ENCODE measurements at regions not wholly inside any gene's neighbourhood (a gene's known extent, or its start where the extent isn't known, plus 50 kb on each side); places are given as distances from the start of the nearest gene placed in this dataset.

DNA sequence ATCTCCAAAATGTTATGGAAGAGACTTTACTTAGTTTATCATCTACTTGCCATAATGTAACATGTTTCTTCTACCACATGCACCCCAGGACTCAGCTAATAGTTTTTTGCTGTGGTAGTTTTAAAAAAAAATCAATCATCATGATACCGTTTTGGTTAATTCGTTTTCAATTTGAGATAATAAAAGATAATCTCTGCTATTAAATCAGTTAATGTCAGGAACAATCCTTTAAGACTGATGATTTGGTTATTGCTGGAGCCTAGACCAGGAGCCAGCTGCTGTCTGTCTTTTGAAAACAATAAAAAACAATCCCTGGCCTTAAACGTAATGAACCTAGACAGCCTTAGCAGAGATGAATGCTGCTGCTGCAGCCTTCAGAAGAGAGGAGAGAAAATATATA, 403.7 kb downstream of the OXSM start:
- TF ChIP-seq, protein P1, sequence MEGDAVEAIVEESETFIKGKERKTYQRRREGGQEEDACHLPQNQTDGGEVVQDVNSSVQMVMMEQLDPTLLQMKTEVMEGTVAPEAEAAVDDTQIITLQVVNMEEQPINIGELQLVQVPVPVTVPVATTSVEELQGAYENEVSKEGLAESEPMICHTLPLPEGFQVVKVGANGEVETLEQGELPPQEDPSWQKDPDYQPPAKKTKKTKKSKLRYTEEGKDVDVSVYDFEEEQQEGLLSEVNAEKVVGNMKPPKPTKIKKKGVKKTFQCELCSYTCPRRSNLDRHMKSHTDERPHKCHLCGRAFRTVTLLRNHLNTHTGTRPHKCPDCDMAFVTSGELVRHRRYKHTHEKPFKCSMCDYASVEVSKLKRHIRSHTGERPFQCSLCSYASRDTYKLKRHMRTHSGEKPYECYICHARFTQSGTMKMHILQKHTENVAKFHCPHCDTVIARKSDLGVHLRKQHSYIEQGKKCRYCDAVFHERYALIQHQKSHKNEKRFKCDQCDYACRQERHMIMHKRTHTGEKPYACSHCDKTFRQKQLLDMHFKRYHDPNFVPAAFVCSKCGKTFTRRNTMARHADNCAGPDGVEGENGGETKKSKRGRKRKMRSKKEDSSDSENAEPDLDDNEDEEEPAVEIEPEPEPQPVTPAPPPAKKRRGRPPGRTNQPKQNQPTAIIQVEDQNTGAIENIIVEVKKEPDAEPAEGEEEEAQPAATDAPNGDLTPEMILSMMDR (IDR thresholded peaks at IDR 0.05 in 8 of 11, conservative IDR thresholded peaks at IDR 0.05 in 3 of 11) = no peak
- no peak for TF ChIP-seq POLR2A (IDR thresholded peaks at IDR 0.05)

Measured in spleen (tissue), 7 donors.